ENCODE measurements at regions not wholly inside any gene's neighbourhood (a gene's known extent, or its start where the extent isn't known, plus 50 kb on each side); places are given as distances from the start of the nearest gene placed in this dataset.

GRCh38 chr17:33602981-33603380 lies 309.9 kb upstream of the ASIC2 start:
- intact Hi-C loops (cut with micrococcal nuclease), result no loop called here
- ChIA-PET POLR2A (no interaction called here), CTCF (no interaction called here)

More at GRCh38 chr17:33602981-33603380, 309.9 kb upstream of the ASIC2 start:
- Histone ChIP-seq H3K9me3 (replicated peaks; ENCODE audit: control insufficient read depth, insufficient read depth, low read length) (no peaks in the 10 kb centered on the region), H3K4me1 (ENCODE audit: control insufficient read depth, extremely low read depth, insufficient read depth, low read length) (no peaks in the 10 kb centered on the region), H3K36me3 (ENCODE audit: control insufficient read depth in 2 of 2, extremely low read depth in 1 of 2, insufficient read depth in 2 of 2, low read length in 2 of 2) (no peaks in the 10 kb centered on the region), H3K4me2 (ENCODE audit: insufficient read depth, low read length) (no peak overlapping the region), H3K27me3 (ENCODE audit: control insufficient read depth in 2 of 2, insufficient read depth in 2 of 2, low read length in 2 of 2) (no peaks in the 10 kb centered on the region), H2AFZ (ENCODE audit: low read depth, low read length) (no peak overlapping the region), H3K4me3 (replicated peaks in 1 of 3; ENCODE audit: insufficient read depth in 1 of 3, low read depth in 1 of 3, low read length in 3 of 3) (no peak overlapping the region), H3K9me1 (replicated peaks; ENCODE audit: control insufficient read depth, extremely low read depth, insufficient read depth, low read length) (no peaks in the 10 kb centered on the region), H3K79me2 (ENCODE audit: control insufficient read depth, insufficient read depth, low read length) (no peaks in the 10 kb centered on the region), H3K27ac (ENCODE audit: insufficient read depth, low read depth, low read length) (no peak overlapping the region), H3K9ac (replicated peaks; ENCODE audit: extremely low read depth, insufficient read depth, low read length) (no peak overlapping the region), H4K20me1 (replicated peaks; ENCODE audit: control insufficient read depth, extremely low read depth, insufficient read depth, low read length) (no peaks in the 10 kb centered on the region)
- no TSS peak for BruUV-seq (replicated peaks)
- TF ChIP-seq EZH2 (IDR thresholded peaks at IDR 0.05; ENCODE audit: borderline replicate concordance, low read depth, low read length, severe bottlenecking), result no peak
- no peak for TF ChIP-seq CTCF (IDR thresholded peaks at IDR 0.05; ENCODE audit: extremely low read depth in 1 of 2, insufficient read depth in 1 of 2, low read depth in 1 of 2, low read length in 2 of 2)
- no peak for TF ChIP-seq POLR2A (IDR thresholded peaks at IDR 0.05; ENCODE audit: low read depth, low read length)
- TF ChIP-seq GATA2 (IDR thresholded peaks at IDR 0.05; ENCODE audit: insufficient read depth, insufficient read length, low read depth, low read length), result no peak
- no peak for TF ChIP-seq JUN (IDR thresholded peaks at IDR 0.05; ENCODE audit: borderline replicate concordance, insufficient read depth, insufficient read length, low read depth)
- TF ChIP-seq FOS (IDR thresholded peaks at IDR 0.05; ENCODE audit: borderline replicate concordance, insufficient read depth, low read length), result no peak
- no peak for TF ChIP-seq MYC (IDR thresholded peaks at IDR 0.05; ENCODE audit: low read depth, low read length)
- no peak for FAIRE-seq
- no peak for DNase-seq (ENCODE audit: low read depth, low spot score)
- dilution Hi-C loops (cut with MboI; ENCODE audit: extremely low pct_ligation_motif_present, low sequenced_read_pairs), result no loop called here

All from endothelial cell of umbilical vein (primary cell).